ENCODE measurements at regions not wholly inside any gene's neighbourhood (a gene's known extent, or its start where the extent isn't known, plus 50 kb on each side); places are given as distances from the start of the nearest gene placed in this dataset.

GRCh38 chr10:35769795-35770194, 127.7 kb upstream of the FZD8 start:
- no peak for TF ChIP-seq CTCF (IDR thresholded peaks at IDR 0.05; ENCODE audit: control insufficient read depth, insufficient read depth, low read depth, low read length, missing control alignments)
- no peak overlapping the region for H3K4me3 ChIP-seq (ENCODE audit: control insufficient read depth, low read depth, low read length)
- DNase-seq (ENCODE audit: low read depth) = no peak

- DNase-seq (ENCODE audit: low read depth) = no peak
- no peak overlapping the region for H3K4me3 ChIP-seq (ENCODE audit: control insufficient read depth, low read depth, low read length)
- no peak for TF ChIP-seq CTCF (IDR thresholded peaks at IDR 0.05; ENCODE audit: control insufficient read depth, insufficient read depth, low read depth, low read length, missing control alignments)
These were observed 126.6 kb upstream of the FZD8 start for GRCh38 chr10:35768731-35769130.

DNA sequence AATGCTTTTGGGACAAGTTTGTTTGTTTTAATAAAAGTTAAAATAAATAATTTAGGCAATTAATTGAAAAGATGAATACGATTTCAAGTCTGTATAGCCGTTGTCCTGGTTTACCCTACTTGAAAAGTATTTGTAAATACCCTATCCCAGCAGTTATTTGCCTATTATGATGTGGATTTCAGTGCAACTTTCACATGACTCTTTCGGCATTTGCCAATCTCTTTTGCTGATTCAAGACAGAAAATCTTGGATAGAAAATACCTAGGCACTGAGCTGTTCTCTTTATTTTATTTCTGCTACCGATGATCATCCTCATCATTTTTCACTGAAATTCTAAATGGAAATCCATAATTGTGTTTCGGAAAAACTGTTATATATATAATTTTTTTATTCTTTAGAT, 125.9 kb upstream of the FZD8 start:
- H3K4me3 ChIP-seq (ENCODE audit: control insufficient read depth, low read depth, low read length) = no peak overlapping the region
- DNase-seq (ENCODE audit: low read depth) = no peak
- TF ChIP-seq CTCF (IDR thresholded peaks at IDR 0.05; ENCODE audit: control insufficient read depth, insufficient read depth, low read depth, low read length, missing control alignments) = no peak

DNA sequence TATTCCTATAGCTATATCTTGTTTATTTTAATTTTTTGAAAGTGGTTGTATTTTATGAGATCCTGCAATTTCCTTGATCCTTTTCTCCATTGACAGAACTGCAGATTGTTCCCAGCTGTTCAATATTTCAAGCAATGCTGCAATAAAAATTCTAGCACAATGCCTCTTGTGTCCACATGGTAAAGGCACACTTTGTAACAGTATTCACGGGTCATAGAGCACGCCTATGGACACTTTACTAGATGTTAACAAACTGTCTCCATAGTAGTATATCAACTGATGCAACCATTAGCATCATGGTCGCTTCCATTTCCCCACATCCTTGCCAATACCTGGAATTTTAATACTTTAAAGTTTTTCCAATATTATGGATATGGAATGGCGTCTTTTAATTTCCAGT, 123.9 kb upstream of the FZD8 start:
- no peak overlapping the region for H3K4me3 ChIP-seq (ENCODE audit: control insufficient read depth, low read depth, low read length)
- DNase-seq (ENCODE audit: low read depth) = no peak
- TF ChIP-seq CTCF (IDR thresholded peaks at IDR 0.05; ENCODE audit: control insufficient read depth, insufficient read depth, low read depth, low read length, missing control alignments) = no peak

DNA sequence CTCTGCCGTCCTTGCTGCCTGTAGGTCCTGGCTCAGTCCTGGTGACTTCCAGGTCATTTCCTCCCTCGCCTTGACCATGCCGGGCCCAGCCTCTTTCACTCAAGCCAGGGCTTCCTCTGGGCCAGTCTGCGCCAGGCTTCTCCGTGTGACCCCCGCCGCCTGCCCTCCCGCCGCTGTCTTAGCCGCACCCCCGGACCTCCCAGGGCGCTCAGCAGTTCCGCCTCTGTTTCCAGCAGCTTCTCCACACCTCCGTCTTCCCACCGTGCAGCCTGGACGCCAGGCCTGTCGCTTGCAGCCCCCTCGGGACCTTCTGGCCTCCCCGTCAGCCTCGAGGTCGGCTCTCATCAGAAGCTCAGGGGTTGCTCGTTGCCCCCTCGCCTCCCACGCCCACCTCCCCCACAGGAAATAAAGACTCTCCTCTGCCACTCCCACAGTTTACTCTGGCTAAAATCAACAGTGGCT, 123.0 kb upstream of the FZD8 start:
- TF ChIP-seq CTCF (IDR thresholded peaks at IDR 0.05; ENCODE audit: control insufficient read depth, insufficient read depth, low read depth, low read length, missing control alignments) = no peak
- H3K4me3 ChIP-seq (ENCODE audit: control insufficient read depth, low read depth, low read length) = no peak overlapping the region
- DNase-seq (ENCODE audit: low read depth) = no peak

GRCh38 chr10:35762311-35763030, 120.4 kb upstream of the FZD8 start:
- DNase-seq (ENCODE audit: low read depth) = no peak
- no peak for TF ChIP-seq CTCF (IDR thresholded peaks at IDR 0.05; ENCODE audit: control insufficient read depth, insufficient read depth, low read depth, low read length, missing control alignments)
- no peak overlapping the region for H3K4me3 ChIP-seq (ENCODE audit: control insufficient read depth, low read depth, low read length)
